ENCODE measurements at regions not wholly inside any gene's neighbourhood (a gene's known extent, or its start where the extent isn't known, plus 50 kb on each side); places are given as distances from the start of the nearest gene placed in this dataset.

DNA sequence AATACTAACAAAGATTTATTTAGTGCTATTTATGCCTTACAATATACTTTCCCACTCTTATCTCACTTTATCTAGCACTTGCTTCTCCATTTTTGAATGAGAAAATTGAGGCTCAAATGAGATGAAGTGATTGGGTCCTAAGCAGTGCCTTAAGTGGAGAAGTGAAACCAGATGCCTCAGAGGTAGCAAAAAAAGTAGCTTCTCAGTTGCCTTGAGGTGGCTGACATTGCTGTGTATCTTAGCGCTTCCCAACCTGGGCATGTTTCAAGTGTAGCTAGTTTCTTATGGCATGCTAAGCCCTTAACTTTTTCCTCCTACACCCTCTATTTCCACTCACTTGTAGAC is 390.4 kb downstream of the OMA1 start:
- Mint-ChIP-seq H3K36me3 (no peaks in the 10 kb centered on the region), H3K27me3 (no peaks in the 10 kb centered on the region), H3K4me3 (no peak overlapping the region), H3K27ac (no peak overlapping the region), H3K9me3 (no peaks in the 10 kb centered on the region), H3K4me1 (ENCODE audit: low read depth) (no peaks in the 10 kb centered on the region)
- intact Hi-C loops (cut with micrococcal nuclease): no loop called here
- CTCF ChIA-PET: no interaction called here
- no peak for DNase-seq
- POLR2A ChIA-PET: no interaction called here

DNA sequence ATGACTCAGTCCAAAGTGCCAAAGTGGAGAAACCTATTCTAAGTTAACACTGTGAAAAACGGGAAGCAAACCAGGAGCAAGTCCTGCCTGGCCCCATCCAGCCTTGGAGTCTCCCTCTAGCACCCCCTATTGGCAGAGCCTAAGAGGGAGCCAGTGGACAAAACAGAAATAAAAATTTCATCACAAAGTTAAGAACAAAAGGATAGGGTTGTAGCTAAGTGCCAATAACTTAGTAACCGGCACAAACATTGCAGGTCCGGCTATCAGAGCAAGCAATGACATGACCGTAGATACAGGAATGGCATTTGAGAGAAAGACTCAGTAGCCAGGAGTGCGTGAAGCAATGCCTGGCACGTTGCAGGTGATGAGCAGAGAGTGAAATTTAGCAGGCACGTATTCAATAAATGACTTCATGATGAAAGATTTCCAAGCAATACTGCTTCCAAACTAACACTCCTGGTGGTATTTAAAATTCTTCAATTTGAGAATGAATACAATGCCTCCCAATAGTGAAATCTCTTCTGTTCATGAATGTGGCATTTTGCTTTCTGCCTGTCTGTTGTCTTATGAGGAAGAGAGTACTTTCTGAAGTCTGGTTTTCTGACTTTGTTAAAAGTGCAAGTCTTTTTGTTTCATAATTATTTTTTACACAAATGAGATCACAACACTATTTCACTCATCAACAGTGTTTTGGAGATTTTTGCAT is 391.0 kb downstream of the OMA1 start:
- Mint-ChIP-seq H3K9me3 (no peaks in the 10 kb centered on the region), H3K4me1 (ENCODE audit: low read depth) (no peaks in the 10 kb centered on the region), H3K27me3 (no peaks in the 10 kb centered on the region), H3K27ac (no peak overlapping the region), H3K36me3 (no peaks in the 10 kb centered on the region), H3K4me3 (no peak overlapping the region)
- DNase-seq: no peak
- intact Hi-C loops (cut with micrococcal nuclease): no loop called here
- ChIA-PET POLR2A (no interaction called here), CTCF (no interaction called here)

DNA sequence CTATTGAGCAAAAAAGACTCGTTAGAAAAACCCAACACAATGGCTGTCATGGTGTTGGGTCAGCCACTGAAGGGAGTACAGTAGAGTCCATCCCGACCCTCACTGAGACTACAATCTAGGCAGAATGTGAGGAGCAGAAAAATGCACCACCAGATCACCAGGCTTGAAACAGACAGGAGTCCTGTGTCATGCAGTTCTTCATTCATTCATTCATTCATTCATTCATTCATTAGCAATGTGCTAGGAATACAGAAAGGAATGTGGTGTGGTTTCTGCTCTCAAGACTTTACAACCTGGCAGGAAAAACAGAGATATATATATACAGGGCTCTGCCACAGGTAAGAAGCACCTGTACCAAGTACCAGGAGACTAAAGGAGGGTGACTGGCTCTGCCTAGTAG is 392.3 kb downstream of the OMA1 start:
- intact Hi-C loops (cut with micrococcal nuclease): no loop called here
- H3K27me3 Mint-ChIP-seq: no peaks in the 10 kb centered on the region
- no peak overlapping the region for H3K27ac Mint-ChIP-seq
- CTCF ChIA-PET: interaction anchor here (0.9 kb wide), 1 partner anchor 9 kb away, joined by 4 read pairs; no protein-coding TSS in a partner anchor
- H3K9me3 Mint-ChIP-seq: no peaks in the 10 kb centered on the region
- DNase-seq: no peak
- H3K4me1 Mint-ChIP-seq (ENCODE audit: low read depth): no peaks in the 10 kb centered on the region
- POLR2A ChIA-PET: no interaction called here
- H3K4me3 Mint-ChIP-seq: no peak overlapping the region
- H3K36me3 Mint-ChIP-seq: no peaks in the 10 kb centered on the region

DNA sequence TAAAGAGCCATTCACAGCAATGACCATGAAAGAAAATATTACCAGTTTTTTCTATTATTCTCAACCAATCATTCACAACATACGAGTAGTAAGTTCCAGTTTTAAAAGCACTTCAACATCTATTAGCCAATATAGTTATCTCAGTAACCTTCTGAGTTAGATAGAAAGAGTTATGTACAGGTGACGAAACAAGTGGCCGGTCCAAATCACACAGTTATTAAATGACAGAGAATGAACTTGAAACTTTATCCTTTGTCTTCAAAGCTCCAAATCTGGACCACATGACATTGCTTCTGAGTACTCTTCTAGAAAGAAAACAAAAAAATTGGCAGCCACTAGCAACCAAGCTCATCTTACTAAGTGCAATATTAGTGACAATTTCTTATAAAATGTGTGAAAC is 393.8 kb downstream of the OMA1 start:
- Mint-ChIP-seq H3K4me3 (no peak overlapping the region), H3K27ac (no peak overlapping the region), H3K27me3 (no peaks in the 10 kb centered on the region), H3K9me3 (no peaks in the 10 kb centered on the region), H3K36me3 (no peaks in the 10 kb centered on the region), H3K4me1 (ENCODE audit: low read depth) (no peaks in the 10 kb centered on the region)
- ChIA-PET CTCF (no interaction called here), POLR2A (no interaction called here)
- no peak for DNase-seq
- intact Hi-C loops (cut with micrococcal nuclease): no loop called here

DNA sequence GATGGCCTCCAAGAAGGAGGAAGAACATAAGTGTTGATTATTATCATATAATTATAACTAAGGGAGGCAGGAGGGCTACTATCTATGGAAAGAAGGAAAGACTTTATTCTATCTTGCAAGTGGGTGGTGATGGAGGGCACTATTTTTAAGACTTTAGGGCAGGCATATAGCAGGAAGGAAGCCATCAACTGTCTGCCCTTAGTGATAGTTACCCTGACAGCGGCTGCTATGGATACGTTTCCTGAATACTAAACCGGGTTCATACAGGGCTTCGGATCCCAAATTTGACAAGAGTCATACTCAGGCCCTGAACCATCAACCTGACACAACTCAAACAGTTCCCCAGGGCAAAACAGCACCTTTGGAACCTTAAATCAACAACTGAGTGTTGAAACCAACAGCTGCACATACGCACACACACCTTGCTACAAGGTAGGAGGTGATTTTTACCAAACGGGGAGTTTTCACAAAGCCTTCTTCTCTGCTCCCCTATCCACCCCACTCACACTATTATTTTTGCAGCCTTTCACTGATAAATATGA is 397.2 kb downstream of the OMA1 start:
- ChIA-PET CTCF (no interaction called here), POLR2A (no interaction called here)
- Mint-ChIP-seq H3K27ac (no peak overlapping the region), H3K4me1 (ENCODE audit: low read depth) (no peaks in the 10 kb centered on the region), H3K4me3 (no peak overlapping the region), H3K9me3 (no peaks in the 10 kb centered on the region), H3K27me3 (no peaks in the 10 kb centered on the region), H3K36me3 (no peaks in the 10 kb centered on the region)
- intact Hi-C loops (cut with micrococcal nuclease): no loop called here
- DNase-seq: no peak

DNA sequence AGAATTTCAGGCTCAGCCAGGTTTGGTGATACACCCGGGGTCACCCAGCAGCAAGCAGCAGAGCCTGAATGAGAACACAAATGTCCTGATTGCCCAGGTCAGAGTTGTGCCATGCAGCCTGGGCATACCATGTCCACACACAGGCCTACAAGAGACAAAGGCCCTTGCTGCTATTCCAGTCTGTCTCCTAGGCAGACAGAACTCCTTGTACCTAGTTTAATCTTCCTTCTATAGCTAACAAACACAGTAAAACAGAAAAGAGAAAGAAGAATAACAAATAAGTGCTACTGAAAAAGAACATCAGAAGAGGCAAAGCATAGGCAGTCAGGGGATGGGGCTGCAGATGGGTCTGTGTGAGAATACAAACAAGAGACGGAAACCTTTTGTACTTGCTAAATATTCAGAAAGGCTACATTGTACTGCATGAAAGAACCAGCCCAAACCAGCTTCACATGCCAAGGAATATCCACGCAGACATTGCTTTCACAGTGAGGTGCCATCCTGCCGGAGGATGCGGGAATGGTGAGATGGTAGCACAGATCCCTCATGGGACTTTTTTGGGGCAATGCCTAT is 401.7 kb downstream of the OMA1 start:
- H3K4me3 Mint-ChIP-seq: no peak overlapping the region
- CTCF ChIA-PET: no interaction called here
- no peak overlapping the region for H3K27ac Mint-ChIP-seq
- intact Hi-C loops (cut with micrococcal nuclease): no loop called here
- no peaks in the 10 kb centered on the region for H3K27me3 Mint-ChIP-seq
- peaks cover 3% of the 10 kb centered on the region for H3K9me3 Mint-ChIP-seq
- DNase-seq: no peak
- POLR2A ChIA-PET: no interaction called here
- no peaks in the 10 kb centered on the region for H3K4me1 Mint-ChIP-seq (ENCODE audit: low read depth)
- H3K36me3 Mint-ChIP-seq: no peaks in the 10 kb centered on the region

DNA sequence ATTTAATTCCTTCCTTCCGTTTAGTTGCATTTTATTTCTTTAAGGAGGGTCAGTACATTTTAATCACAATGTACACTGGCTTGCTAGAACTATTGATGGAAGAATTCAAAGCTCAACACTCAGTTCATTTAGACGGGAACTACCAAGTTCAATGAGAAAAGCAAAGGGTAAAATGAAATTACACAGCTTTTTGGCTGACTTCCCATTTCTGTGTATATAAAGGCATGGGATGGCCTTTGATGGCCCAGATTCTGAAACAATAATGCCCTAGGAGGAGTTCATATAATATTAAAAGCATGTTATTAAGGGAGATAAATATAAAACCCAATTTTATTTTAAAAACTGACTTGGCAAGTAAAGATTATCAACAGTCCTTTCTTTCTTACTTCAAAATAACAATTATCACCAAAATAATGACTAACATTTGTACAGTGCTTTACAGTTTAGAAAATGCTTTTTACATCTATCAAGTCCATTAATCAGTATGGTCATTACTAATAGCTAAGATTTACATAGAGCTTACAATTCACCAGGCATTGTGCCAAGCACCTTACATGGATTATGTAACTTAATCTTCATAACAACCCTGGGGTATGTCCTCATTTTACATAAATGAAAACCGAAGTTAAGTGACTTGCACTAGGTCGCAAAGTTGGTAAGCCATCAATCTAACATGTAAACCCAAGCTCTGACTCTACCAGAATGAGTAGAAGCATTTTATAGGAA is 402.4 kb downstream of the OMA1 start:
- ChIA-PET CTCF (no interaction called here), POLR2A (no interaction called here)
- no peaks in the 10 kb centered on the region for H3K27me3 Mint-ChIP-seq
- DNase-seq: no peak
- no peak overlapping the region for H3K27ac Mint-ChIP-seq
- H3K4me1 Mint-ChIP-seq (ENCODE audit: low read depth): no peaks in the 10 kb centered on the region
- H3K4me3 Mint-ChIP-seq: no peak overlapping the region
- intact Hi-C loops (cut with micrococcal nuclease): no loop called here
- H3K36me3 Mint-ChIP-seq: no peaks in the 10 kb centered on the region
- H3K9me3 Mint-ChIP-seq: peaks cover 5% of the 10 kb centered on the region

DNA sequence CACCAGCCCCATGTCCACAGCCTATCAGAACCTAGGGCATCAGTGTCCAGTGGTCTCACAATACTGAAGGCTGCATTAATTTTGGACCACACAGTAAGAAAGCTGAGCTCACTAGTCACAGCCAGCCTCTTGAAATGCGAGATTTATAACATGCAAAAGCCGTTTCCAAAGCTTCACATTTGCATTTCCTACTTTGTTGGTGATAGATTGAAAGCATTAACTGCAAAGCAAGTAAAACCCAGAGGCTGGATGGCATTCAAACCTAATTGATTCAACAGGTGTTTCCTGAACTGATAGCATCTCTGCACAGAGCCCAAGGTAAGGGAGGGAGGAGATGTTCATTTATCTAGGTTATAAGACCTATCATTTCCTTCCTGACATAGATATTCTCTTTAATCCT is 410.1 kb downstream of the OMA1 start:
- Mint-ChIP-seq H3K4me1 (ENCODE audit: low read depth) (no peaks in the 10 kb centered on the region), H3K36me3 (peaks cover 6% of the 10 kb centered on the region), H3K9me3 (peaks cover 16% of the 10 kb centered on the region), H3K27me3 (no peaks in the 10 kb centered on the region), H3K27ac (no peak overlapping the region), H3K4me3 (no peak overlapping the region)
- intact Hi-C loops (cut with micrococcal nuclease): no loop called here
- DNase-seq: no peak
- POLR2A ChIA-PET: no interaction called here
- CTCF ChIA-PET: no interaction called here

DNA sequence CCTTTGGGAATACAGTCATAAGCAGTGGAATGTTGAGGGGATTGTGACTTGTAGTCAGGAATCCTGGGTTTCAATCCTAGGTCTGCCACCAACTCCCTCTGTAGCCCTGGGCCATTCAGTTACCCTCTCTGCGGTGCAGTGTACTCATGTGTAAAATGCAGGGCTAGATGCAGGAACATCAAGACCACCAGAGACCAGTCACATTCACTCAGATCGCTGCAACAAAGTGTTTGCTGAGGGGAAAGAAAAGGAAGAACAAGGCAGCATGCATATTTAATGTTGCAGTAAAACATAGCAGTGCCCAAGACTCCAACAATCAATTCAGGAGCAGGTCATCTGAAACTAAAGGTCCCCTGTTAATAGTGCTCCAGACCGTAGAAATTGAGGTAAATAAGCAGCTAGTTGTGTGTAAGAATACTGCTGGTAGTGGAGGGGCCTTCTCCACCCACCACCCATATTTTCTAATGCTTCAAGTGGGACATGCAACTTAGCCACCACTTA is 410.7 kb downstream of the OMA1 start:
- H3K4me1 Mint-ChIP-seq (ENCODE audit: low read depth): no peaks in the 10 kb centered on the region
- DNase-seq: no peak
- ChIA-PET POLR2A (no interaction called here), CTCF (no interaction called here)
- no peak overlapping the region for H3K27ac Mint-ChIP-seq
- H3K36me3 Mint-ChIP-seq: peaks cover 6% of the 10 kb centered on the region
- H3K4me3 Mint-ChIP-seq: no peak overlapping the region
- intact Hi-C loops (cut with micrococcal nuclease): no loop called here
- H3K27me3 Mint-ChIP-seq: no peaks in the 10 kb centered on the region
- H3K9me3 Mint-ChIP-seq: peaks cover 16% of the 10 kb centered on the region

DNA sequence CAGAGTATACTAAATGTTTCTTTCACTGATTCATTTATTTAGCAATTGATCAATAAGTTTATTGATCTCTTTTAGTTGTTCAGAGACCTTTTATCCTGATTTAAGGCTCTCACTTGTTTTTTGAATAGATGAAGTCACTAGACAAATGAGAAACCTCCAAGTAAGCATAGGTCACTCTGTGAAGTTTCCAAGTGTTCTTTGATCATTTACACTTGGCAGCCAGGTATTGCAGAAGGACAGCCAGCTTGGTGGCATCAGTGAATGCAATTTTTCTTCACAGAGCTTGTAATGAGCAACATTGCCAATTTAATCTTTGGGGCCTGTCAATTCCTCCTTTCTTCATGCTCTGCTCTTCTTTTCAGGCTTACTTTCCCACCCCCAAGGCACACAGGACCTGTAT is 413.0 kb downstream of the OMA1 start:
- peaks cover 8% of the 10 kb centered on the region for H3K9me3 Mint-ChIP-seq
- no peaks in the 10 kb centered on the region for H3K4me1 Mint-ChIP-seq (ENCODE audit: low read depth)
- H3K27me3 Mint-ChIP-seq: no peaks in the 10 kb centered on the region
- DNase-seq: no peak
- intact Hi-C loops (cut with micrococcal nuclease): no loop called here
- H3K4me3 Mint-ChIP-seq: no peak overlapping the region
- ChIA-PET CTCF (no interaction called here), POLR2A (no interaction called here)
- no peak overlapping the region for H3K27ac Mint-ChIP-seq
- peaks cover 6% of the 10 kb centered on the region for H3K36me3 Mint-ChIP-seq

DNA sequence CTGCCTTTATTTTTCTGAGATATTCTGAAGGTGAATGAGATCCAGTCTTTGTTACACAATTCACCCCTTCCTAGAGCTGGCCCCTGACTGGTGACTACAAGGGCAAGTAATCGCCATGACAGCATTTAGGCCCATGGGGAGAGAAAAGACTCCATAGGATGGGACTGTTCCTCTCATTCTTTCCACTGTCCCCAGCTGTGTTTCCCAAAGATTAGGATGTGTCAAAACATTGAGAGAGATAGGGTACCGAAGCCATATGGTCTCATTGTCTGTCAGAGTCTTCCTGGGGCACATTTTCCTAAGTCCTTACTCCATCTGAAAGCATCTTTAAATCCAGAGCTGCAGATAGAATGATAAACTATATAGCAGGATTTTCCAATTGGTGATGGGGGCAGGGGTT is 423.5 kb downstream of the OMA1 start:
- CTCF ChIA-PET: interaction anchor here (0.7 kb wide), 3 partner anchors 39 to 1849 kb away, joined by 3 to 5 read pairs (median 4); no protein-coding TSS in a partner anchor
- Mint-ChIP-seq H3K27ac (no peak overlapping the region), H3K27me3 (no peaks in the 10 kb centered on the region), H3K4me1 (ENCODE audit: low read depth) (peaks cover 2% of the 10 kb centered on the region), H3K4me3 (no peak overlapping the region), H3K36me3 (no peaks in the 10 kb centered on the region), H3K9me3 (no peaks in the 10 kb centered on the region)
- no peak for DNase-seq
- POLR2A ChIA-PET: no interaction called here
- intact Hi-C loops (cut with micrococcal nuclease): no loop called here

DNA sequence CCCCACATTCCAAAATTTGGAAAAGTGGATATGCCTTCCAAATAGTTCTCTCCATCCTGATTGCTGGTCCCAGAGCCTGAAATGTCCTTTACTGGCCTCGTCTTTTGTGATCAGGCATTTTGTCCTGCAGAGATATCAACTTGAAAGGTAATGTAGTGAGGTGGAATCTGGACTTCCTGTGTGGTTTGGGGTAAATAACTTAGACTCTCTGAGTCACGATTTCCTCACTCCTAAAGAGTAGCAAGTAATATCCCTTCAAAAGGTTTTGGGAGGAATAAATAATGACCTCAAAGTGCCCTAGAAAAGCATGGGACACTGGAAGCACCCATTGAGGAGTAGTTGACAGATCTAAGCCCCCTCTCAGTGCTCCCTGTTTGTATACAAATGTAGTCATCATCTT is 426.6 kb downstream of the OMA1 start:
- no peaks in the 10 kb centered on the region for H3K9me3 Mint-ChIP-seq
- no peak overlapping the region for H3K4me3 Mint-ChIP-seq
- intact Hi-C loops (cut with micrococcal nuclease): no loop called here
- no peaks in the 10 kb centered on the region for H3K27me3 Mint-ChIP-seq
- ChIA-PET CTCF (no interaction called here), POLR2A (no interaction called here)
- peaks cover 2% of the 10 kb centered on the region for H3K4me1 Mint-ChIP-seq (ENCODE audit: low read depth)
- no peak for DNase-seq
- no peak overlapping the region for H3K27ac Mint-ChIP-seq
- H3K36me3 Mint-ChIP-seq: no peaks in the 10 kb centered on the region

DNA sequence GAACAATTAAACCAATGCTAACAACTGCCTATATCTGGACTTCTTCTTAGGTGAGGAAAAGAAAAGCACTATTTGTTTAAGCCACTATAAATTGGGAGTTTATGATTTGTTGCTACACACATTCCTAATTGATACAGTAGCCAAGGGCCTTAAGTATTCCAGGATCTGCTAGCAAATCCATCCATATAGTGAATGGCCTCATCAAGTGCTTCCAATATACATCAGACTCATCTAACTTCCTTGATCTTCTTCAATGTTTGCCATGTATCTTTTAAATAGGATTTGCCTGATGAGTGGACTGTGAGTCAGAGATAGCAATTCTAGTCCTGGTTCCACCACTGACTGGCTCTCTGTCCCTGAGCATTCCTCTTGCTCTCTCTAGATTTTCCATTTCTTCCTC is 430.2 kb downstream of the OMA1 start:
- POLR2A ChIA-PET: no interaction called here
- Mint-ChIP-seq H3K27ac (no peak overlapping the region), H3K4me1 (ENCODE audit: low read depth) (peaks cover 2% of the 10 kb centered on the region), H3K27me3 (no peaks in the 10 kb centered on the region), H3K9me3 (peaks cover 7% of the 10 kb centered on the region), H3K36me3 (peaks cover 1% of the 10 kb centered on the region), H3K4me3 (no peak overlapping the region)
- intact Hi-C loops (cut with micrococcal nuclease): no loop called here
- no peak for DNase-seq
- CTCF ChIA-PET: no interaction called here
